H1 (cell line): ENCODE measurements at regions not wholly inside any gene's neighbourhood (a gene's known extent, or its start where the extent isn't known, plus 50 kb on each side); places are given as distances from the start of the nearest gene placed in this dataset.

Experiments
- CTCF ChIA-PET: fragments of 300-600 bp; sonication (Branson Sonifier 250); formaldehyde crosslinking; loops from one replicate; lab custom pipeline; 2021; ENCODE audit not compliant: partially characterized antibody; lab: Charles Lee
- POLR2A ChIA-PET: fragments of 300-600 bp; sonication (Branson Sonifier 250); formaldehyde crosslinking; loops from one replicate; lab custom pipeline; 2021; ENCODE audit warnings: inconsistent platforms; ENCODE audit not compliant: partially characterized antibody; lab: Charles Lee
- DNase-seq, 2 experiments: peaks; one replicate each; pipeline versions ENCODE4 v3.0.0 to v3.0.0-alpha.2; 2010 to 2022; ENCODE audit warnings: low spot score in 2 of 2, low read depth in 1 of 2, mixed read lengths in 1 of 2
- FAIRE-seq: peaks from 2 replicates; lab custom pipeline; 2011; peaks lifted over from hg19 to GRCh38; lab: Jason Lieb, UNC
- H2AFZ ChIP-seq: 2 replicates; pipeline ENCODE4 v1.8.1; 2012; ENCODE audit warnings: low read length, inconsistent platforms
- H2AK5ac ChIP-seq: 2 replicates; pipeline ENCODE4 v1.6.1; 2013; ENCODE audit warnings: low read depth, low read length
- H2BK120ac ChIP-seq: replicated peaks from 2 replicates; pipeline ENCODE3; 2013; ENCODE audit warnings: low read depth, low read length, inconsistent platforms
- H2BK12ac ChIP-seq: 2 replicates; pipeline ENCODE4 v1.6.1; 2013; ENCODE audit warnings: low read depth, low read length
- H2BK15ac ChIP-seq: 2 replicates; pipeline ENCODE4 v1.6.1; 2013; ENCODE audit warnings: low read length
- H2BK20ac ChIP-seq: 2 replicates; pipeline ENCODE4 v1.6.1; 2013; ENCODE audit warnings: low read length
- H2BK5ac ChIP-seq: 2 replicates; pipeline ENCODE4 v1.6.1; 2013; ENCODE audit warnings: low read depth, low read length
- H3K14ac ChIP-seq: 2 replicates; pipeline ENCODE4 v1.6.1; 2013; ENCODE audit warnings: inconsistent platforms; ENCODE audit not compliant: insufficient read length
- H3K18ac ChIP-seq: 2 replicates; pipeline ENCODE4 v1.6.1; 2013; ENCODE audit warnings: low read length; ENCODE audit errors: extremely low read depth
- H3K23ac ChIP-seq: 2 replicates; pipeline ENCODE4 v1.6.1; 2013; ENCODE audit warnings: inconsistent platforms; ENCODE audit not compliant: insufficient read length
- H3K23me2 ChIP-seq: 2 replicates; pipeline ENCODE4 v1.6.1; 2013; ENCODE audit warnings: low read depth, low read length
- H3K27ac ChIP-seq: 2 replicates; pipeline ENCODE4 v1.6.1; 2011; ENCODE audit warnings: low read depth, low read length, inconsistent platforms
- H3K27me3 ChIP-seq, 4 experiments: replicated peaks in 1 of 4; 1 replicate in 1 of 4; 2 replicates in 3 of 4; pipeline versions ENCODE4 v1.6.1 to v1.8.1; 2011 to 2013; ENCODE audit warnings: low read length in 3 of 4, mild to moderate bottlenecking in 3 of 4, inconsistent platforms in 2 of 4, mixed read lengths in 2 of 4, moderate library complexity in 1 of 4; ENCODE audit not compliant: control insufficient read depth in 3 of 4, insufficient read depth in 3 of 4; ENCODE audit errors: extremely low read depth in 1 of 4
- H3K36me3 ChIP-seq, 4 experiments: 2 replicates each; pipeline versions ENCODE4 v1.6.1 to v1.8.1; 2011 to 2013; ENCODE audit warnings: mild to moderate bottlenecking in 4 of 4, low read length in 3 of 4, moderate library complexity in 2 of 4, control low read depth in 1 of 4, inconsistent platforms in 1 of 4; ENCODE audit not compliant: insufficient read depth in 4 of 4, control insufficient read depth in 2 of 4
- H3K4ac ChIP-seq: replicated peaks from 2 replicates; pipeline ENCODE3; 2013; ENCODE audit warnings: low read length, low read depth, mixed read lengths, inconsistent platforms; ENCODE audit not compliant: insufficient read length
- H3K4me1 ChIP-seq, 4 experiments: replicated peaks in 1 of 4; 1 replicate in 1 of 4; 2 replicates in 3 of 4; pipeline versions ENCODE4 v1.6.1 to v1.8.1; 2011 to 2013; ENCODE audit warnings: low read length in 3 of 4, inconsistent platforms in 2 of 4, mixed read lengths in 1 of 4; ENCODE audit not compliant: insufficient read depth in 4 of 4, control insufficient read depth in 3 of 4
- H3K4me2 ChIP-seq, 2 experiments: 2 replicates each; pipeline versions ENCODE4 v1.6.1 to v1.8.1; 2011 to 2013; ENCODE audit warnings: low read depth in 2 of 2, low read length in 2 of 2, control low read depth in 1 of 2, inconsistent platforms in 1 of 2, mild to moderate bottlenecking in 1 of 2; ENCODE audit not compliant: insufficient read depth in 1 of 2
- H3K4me3 ChIP-seq, 4 experiments: fragments of 200-600, 300-600 bp in 1 of 4; sonication (generic), shearing (Covaris generic), sonication (Bioruptor Twin) in 1 of 4; 2 replicates each; pipeline versions ENCODE4 v1.5.1 to v1.8.1; 2011 to 2016; ENCODE audit warnings: low read length in 4 of 4, low read depth in 3 of 4, control low read depth in 2 of 4, inconsistent platforms in 2 of 4, mild to moderate bottlenecking in 2 of 4, mixed read lengths in 1 of 4, moderate library complexity in 1 of 4; ENCODE audit not compliant: insufficient read depth in 2 of 4; ENCODE audit errors: extremely low read depth in 1 of 4
- H3K56ac ChIP-seq: replicated peaks from 2 replicates; pipeline ENCODE3; 2013; ENCODE audit warnings: low read depth, mild to moderate bottlenecking, mixed read lengths, low read length, inconsistent platforms; ENCODE audit not compliant: insufficient read length
- H3K79me1 ChIP-seq: 2 replicates; pipeline ENCODE4 v1.6.1; 2013; ENCODE audit warnings: low read depth, low read length, control low read depth
- H3K79me2 ChIP-seq, 2 experiments: 2 replicates each; pipeline versions ENCODE4 v1.6.1 to v1.8.1; 2012 to 2013; ENCODE audit warnings: low read length in 2 of 2, mild to moderate bottlenecking in 2 of 2, inconsistent platforms in 1 of 2; ENCODE audit not compliant: insufficient read depth in 2 of 2, control insufficient read depth in 1 of 2
- H3K9ac ChIP-seq, 4 experiments: replicated peaks in 1 of 4; 1 replicate in 1 of 4; 2 replicates in 3 of 4; pipeline versions ENCODE4 v1.6.1 to v1.8.1; 2011 to 2013; ENCODE audit warnings: low read depth in 3 of 4, low read length in 3 of 4, control low read depth in 2 of 4, mild to moderate bottlenecking in 2 of 4, moderate library complexity in 2 of 4, inconsistent platforms in 1 of 4; ENCODE audit errors: extremely low read depth in 1 of 4
- H3K9me3 ChIP-seq, 2 experiments: 2 replicates each; pipeline versions ENCODE4 v1.6.1 to v1.8.1; 2012 to 2013; ENCODE audit warnings: mild to moderate bottlenecking in 2 of 2, moderate library complexity in 2 of 2, control low read depth in 1 of 2, inconsistent platforms in 1 of 2, low read depth in 1 of 2, low read length in 1 of 2, mixed read lengths in 1 of 2; ENCODE audit not compliant: insufficient read depth in 2 of 2
- H4K20me1 ChIP-seq, 2 experiments: replicated peaks in 1 of 2; 2 replicates each; pipeline versions ENCODE3 to v1.8.1; 2011 to 2013; ENCODE audit warnings: inconsistent platforms in 2 of 2, low read length in 2 of 2, mild to moderate bottlenecking in 1 of 2; ENCODE audit not compliant: insufficient read depth in 2 of 2, control insufficient read depth in 1 of 2
- H4K5ac ChIP-seq: 2 replicates; pipeline ENCODE4 v1.6.1; 2013; ENCODE audit warnings: low read length, low read depth, mixed read lengths, inconsistent platforms; ENCODE audit not compliant: insufficient read length
- H4K8ac ChIP-seq: 2 replicates; pipeline ENCODE4 v1.8.0; 2013; ENCODE audit warnings: mild to moderate bottlenecking, moderate library complexity, low read length, inconsistent platforms; ENCODE audit not compliant: insufficient read depth; ENCODE audit errors: extremely low read depth
- H4K91ac ChIP-seq: replicated peaks from 2 replicates; pipeline ENCODE3; 2013; ENCODE audit warnings: low read length, mixed read lengths, inconsistent platforms; ENCODE audit not compliant: insufficient read length
- EP300 ChIP-seq, 2 experiments: IDR thresholded peaks; 1 replicate in 1 of 2; 2 replicates in 1 of 2; pipeline ENCODE4 v1.6.1; 2011 to 2012; ENCODE audit warnings: low read depth in 2 of 2, low read length in 2 of 2, mild to moderate bottlenecking in 2 of 2, borderline replicate concordance in 1 of 2, inconsistent platforms in 1 of 2, moderate library complexity in 1 of 2
- JUN ChIP-seq: IDR thresholded peaks from 2 replicates; pipeline ENCODE4 v1.6.1; 2011; ENCODE audit warnings: low read depth, mild to moderate bottlenecking, improper control_type of control experiment, low read length
- JUND ChIP-seq: IDR thresholded peaks from 2 replicates; pipeline ENCODE4 v1.6.1; 2011; ENCODE audit warnings: mild to moderate bottlenecking, improper control_type of control experiment, low read length
- SIN3A ChIP-seq, 2 experiments: IDR thresholded peaks in 1 of 2; conservative IDR thresholded peaks in 1 of 2; 2 replicates each; pipeline ENCODE4 v1.6.1; 2011 to 2012; ENCODE audit warnings: low read length in 2 of 2, improper control_type of control experiment in 1 of 2, low read depth in 1 of 2, mild to moderate bottlenecking in 1 of 2
- WGBS, 2 experiments: shearing (Covaris generic) in 1 of 2; methylation state at CpG; one replicate each; pipeline versions ENCODE4 v1.1.6 to v1.1.7; 2013 to 2015; ENCODE audit warnings: low lambda C conversion rate in 2 of 2, mixed read lengths in 2 of 2, inconsistent platforms in 1 of 2, low coverage in 1 of 2, missing lambda C conversion rate in 1 of 2; ENCODE audit not compliant: insufficient replicate concordance in 2 of 2, insufficient coverage in 1 of 2, insufficient read length in 1 of 2; ENCODE audit errors: extremely low coverage in 1 of 2, missing lambda C conversion rate in 1 of 2; 5-methylcytosine and 5-hydroxymethylcytosine counted together

DNA sequence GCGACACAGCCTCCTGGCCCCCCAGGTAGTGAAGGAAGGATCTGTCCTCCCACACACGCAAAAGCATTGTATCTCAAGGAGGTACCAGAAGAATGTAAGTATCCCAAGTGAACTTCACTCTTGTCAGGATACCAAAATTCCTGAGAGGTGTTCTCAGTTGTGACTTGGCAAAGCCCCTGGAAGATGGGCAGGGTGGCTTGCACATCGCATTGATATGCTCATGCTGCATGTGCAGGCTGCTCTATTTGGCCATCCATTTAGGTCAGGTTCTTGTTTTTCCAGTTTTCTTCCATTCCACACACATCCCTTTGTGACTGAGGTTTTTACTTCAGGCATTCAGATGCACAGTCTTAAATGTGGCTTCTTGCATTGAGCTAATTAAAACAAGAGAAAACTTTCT lies 382.8 kb downstream of the FOXO1 start:
- Histone ChIP-seq H3K9me3 (no peaks in the 10 kb centered on the region), H3K27ac (no peak overlapping the region), H3K36me3 (no peaks in the 10 kb centered on the region), H2BK5ac (no peak overlapping the region), H3K56ac (no peak overlapping the region), H3K9ac (no peak overlapping the region), H2AK5ac (no peak overlapping the region), H2BK20ac (no peak overlapping the region), H2BK120ac (no peak overlapping the region), H3K79me2 (no peaks in the 10 kb centered on the region), H4K20me1 (no peaks in the 10 kb centered on the region), H4K8ac (no peak overlapping the region), H3K27me3 (no peaks in the 10 kb centered on the region), H3K4ac (no peak overlapping the region), H2BK15ac (no peak overlapping the region), H4K5ac (no peak overlapping the region), H2AFZ (no peak overlapping the region), H3K4me2 (no peak overlapping the region), H3K4me1 (no peaks in the 10 kb centered on the region), H3K18ac (no peak overlapping the region), H3K23me2 (no peaks in the 10 kb centered on the region; the same call in 1 of the 2 replicates), H3K23ac (peak overlapping the region; percentile 27), H3K14ac (no peak overlapping the region), H4K91ac (peak overlapping the region; percentile 30), H3K79me1 (no peaks in the 10 kb centered on the region), H3K4me3 (no peak overlapping the region), H2BK12ac (no peak overlapping the region)
- TF ChIP-seq JUN, result no peak
- no peak for TF ChIP-seq EP300 (IDR thresholded peaks at IDR 0.05; ENCODE audit: borderline replicate concordance in 1 of 2, low read depth in 2 of 2, low read length in 2 of 2)
- TF ChIP-seq JUND, result no peak
- no peak for TF ChIP-seq SIN3A (conservative IDR thresholded peaks at IDR 0.05 in 1 of 2, IDR thresholded peaks at IDR 0.05 in 1 of 2; ENCODE audit: low read depth in 1 of 2, low read length in 2 of 2)
- DNase-seq (no peak), FAIRE-seq (no peak)
- CTCF ChIA-PET, result interaction anchor here (1.5 kb wide), 1 partner anchor 11 kb away, joined by 5 read pairs; no protein-coding TSS in a partner anchor
- POLR2A ChIA-PET, result no interaction called here
- 95% methylated on average over 3 of the region's 3 CpGs; no CpG with 5 or more reads in 1 of the 2 experiments for WGBS, 2 experiments
